Gastroesophageal sphincter (tissue), 3 donors: ENCODE measurements at regions not wholly inside any gene's neighbourhood (a gene's known extent, or its start where the extent isn't known, plus 50 kb on each side); places are given as distances from the start of the nearest gene placed in this dataset.

Experiments used
- CTCF ChIP-seq, 4 experiments: fragments of 200-600 bp in 2 of 4; fragments of 450-650 bp in 2 of 4; sonication (generic) in 1 of 4; IDR thresholded peaks; one replicate each; pipeline ENCODE4 v1.5.1; 2017 to 2019; ENCODE audit warnings: antibody characterized with exemption in 4 of 4, mild to moderate bottlenecking in 2 of 4, moderate library complexity in 2 of 4
- POLR2AphosphoS5 ChIP-seq: sonication (generic); formaldehyde crosslinking; IDR thresholded peaks from one replicate; pipeline ENCODE4 v1.6.1; 2017; ENCODE audit warnings: antibody characterized with exemption

GRCh38 chr2:217121565-217121964 lies 261.7 kb upstream of the TNP1 start:
- TF ChIP-seq CTCF (IDR thresholded peaks at IDR 0.05) (no peak), POLR2AphosphoS5 (no peak)
